Activated T-helper 1 cell treated with Interleukin-2 at 50 U/mL for 16 hours (primary cell): ENCODE measurements at regions not wholly inside any gene's neighbourhood (a gene's known extent, or its start where the extent isn't known, plus 50 kb on each side); places are given as distances from the start of the nearest gene placed in this dataset.
"Not testable (repeated sequence)": the region's sequence is repeated elsewhere in the genome, so short reads cannot be mapped to it uniquely, and the experiment has no call there.

ENCODE experiments used
- DNase-seq: peaks from one replicate; pipeline ENCODE4 v3.0.0-alpha.2; 2020; ENCODE audit warnings: low read depth

DNA sequence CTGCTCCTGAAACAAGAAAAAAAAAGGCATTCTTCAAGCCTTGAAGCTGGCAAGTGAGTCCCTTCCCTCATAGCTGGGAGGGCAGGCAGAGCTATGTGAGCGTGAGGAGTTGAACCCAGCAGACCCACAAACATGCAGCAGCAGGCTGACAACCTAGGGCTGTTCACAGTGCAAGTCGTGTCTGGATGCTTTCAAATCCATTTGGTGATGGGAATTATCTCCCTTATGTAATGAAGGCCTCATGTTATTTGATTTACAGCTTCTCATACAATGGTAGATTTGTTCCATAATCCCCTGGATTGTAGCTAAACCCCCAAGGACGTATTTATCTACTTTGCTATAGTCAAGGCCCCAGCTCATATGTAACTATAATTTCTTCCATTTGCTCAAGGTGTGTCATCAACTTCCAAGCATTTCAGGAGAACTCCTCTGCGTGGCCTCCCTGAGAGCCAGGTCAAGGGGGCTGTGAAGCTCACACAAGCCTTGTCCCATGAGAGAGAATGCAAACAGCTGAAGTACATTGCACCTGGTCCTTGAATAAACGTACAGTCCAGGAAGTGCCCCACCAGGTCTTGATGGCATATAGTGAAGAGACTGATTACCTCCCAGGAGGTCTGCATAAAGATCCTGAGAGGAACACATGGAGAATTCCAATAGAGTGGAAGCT lies 124.8 kb upstream of the SLC1A3 start:
- DNase-seq = no peak

DNA sequence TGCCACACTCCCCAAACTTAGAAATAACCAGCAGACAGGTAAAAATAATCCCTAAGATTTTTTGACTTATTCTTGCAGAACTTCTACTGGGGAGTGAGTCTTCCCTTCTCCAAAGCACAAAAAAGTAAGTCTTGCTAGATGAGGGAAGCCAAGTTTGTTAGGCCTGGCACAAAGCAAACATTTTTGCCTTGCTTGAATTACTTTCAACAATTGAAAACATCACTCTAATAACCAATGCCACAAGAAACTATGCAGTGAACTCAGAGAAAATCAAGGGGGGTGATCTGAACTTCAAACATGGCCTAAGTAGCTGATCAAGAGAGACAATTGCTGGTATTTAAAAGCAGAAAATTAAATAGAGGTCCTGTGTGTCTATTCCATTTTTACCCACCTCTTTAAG lies 123.6 kb upstream of the SLC1A3 start:
- DNase-seq = no peak

DNA sequence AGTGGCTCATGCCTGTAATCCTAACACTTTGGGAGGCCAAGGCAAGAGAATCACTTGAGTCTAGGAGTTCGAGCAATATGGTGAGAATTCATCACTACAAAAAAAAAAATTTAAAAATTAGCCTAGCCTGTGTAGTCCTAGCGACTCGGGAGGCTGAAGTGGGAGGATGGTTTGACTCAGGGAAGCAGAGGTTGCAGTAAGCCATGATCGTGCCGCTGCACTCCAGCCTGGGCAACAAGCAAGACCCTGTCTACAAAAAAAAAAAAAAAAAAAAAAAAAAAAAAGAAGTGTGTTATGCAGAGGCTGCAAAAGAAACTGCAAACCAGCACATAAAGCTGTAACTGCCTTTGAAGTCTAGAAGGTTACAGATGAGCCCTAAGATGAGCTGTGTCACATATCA lies 116.9 kb upstream of the SLC1A3 start:
- no peak for DNase-seq

DNA sequence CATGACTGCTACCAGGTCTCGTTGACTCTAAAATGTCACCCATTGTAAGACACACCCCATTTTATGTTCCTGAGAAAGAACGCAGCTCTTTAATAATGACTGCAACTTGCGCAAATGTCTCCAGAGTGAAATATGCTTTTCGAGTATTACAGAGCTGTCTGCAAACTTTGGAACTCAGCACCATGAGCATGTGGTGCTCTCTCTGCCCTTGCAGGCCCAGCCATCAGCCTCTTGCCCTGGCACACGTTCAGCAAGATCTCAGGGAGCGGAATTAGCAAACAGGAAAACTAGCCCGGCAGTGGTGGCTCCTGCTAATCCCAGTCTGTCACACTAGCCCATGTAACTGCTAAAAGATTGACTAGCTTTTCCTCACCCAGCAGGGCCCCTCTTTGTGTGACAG lies 114.5 kb upstream of the SLC1A3 start:
- no peak for DNase-seq

DNA sequence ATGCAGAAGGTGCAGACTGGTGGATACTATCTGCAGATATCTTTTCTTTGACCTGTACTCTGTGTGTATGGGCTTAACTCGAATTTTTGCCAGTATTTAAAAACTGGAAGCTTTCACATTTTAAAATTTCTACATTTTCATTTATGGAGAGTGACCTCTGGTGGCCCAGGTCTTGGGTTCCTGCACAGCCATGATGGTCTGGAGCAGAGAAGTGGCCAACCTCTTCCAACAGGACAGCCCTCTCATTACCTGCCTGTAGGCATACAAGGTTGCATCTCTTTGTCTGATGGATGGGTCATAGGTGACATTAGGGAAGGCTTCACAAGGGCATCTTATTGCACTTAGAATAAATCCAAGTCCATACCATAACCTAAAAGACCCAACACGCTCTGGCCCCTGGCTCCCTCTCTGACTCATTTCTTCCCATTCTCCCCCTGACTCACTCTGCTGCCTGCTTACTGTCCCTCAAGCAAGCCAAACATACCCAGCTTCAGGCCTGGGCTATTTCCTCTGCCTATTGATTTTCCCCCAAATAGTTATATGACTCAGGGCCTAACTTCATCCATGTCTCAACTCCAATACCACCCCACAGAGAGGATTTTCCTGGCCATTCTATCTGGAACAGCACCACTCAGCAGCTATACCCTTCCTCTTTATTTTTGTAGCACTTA lies 113.3 kb upstream of the SLC1A3 start:
- DNase-seq = no peak

DNA sequence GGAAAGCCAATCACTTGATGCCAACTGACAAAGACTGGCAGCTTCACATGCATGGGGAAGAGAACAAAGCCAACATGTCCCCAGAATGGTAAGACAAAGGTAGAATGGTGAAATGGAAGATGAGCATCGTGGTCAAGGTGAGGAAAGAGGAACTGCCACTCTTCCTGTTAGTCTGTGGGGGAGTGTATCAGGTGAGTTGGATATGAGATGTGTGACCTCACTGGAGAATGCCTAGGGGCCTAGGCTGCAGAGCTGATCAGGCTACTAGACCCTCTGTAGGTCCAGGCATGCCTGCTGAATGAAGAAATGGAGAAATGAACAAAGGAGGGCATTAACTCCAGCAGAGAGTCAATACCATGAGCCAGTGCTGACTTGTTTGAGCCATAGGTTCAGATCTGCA lies 112.4 kb upstream of the SLC1A3 start:
- no peak for DNase-seq

DNA sequence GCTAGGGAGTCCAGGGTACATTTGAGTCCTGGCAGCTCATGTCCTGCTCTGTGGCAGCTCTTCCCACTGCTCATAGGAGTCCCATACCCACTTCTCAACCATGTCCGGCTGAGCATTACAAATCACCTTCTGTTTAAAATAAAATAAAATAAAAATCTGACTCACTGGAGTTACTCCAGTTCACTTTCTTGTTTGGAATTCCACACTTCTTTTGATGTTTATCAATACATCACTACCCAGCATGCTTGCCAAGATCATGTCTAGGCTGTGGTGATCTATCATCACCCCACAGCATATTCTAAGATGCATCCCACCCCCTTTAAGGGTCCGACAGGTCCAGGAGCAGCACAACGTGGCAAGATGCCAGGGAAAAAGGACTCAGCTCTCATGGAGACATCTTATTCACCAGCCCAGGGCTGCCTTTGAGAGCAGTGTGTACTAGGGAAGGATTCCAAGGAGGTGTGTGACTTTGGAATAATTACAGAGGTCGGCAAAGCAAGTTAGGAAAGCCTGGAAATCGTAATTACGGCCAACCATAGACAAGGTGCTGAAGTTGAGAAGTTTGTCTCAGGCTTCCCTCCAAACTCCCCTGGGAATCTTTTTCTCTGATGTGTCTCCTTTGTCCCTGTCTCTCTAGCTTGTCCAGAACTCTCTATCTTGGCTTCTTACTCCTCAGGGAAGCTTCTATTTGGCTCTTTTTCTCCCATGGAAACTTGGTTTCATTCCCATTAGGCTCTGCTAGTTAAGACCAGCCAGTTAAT lies 111.4 kb upstream of the SLC1A3 start:
- no peak for DNase-seq

DNA sequence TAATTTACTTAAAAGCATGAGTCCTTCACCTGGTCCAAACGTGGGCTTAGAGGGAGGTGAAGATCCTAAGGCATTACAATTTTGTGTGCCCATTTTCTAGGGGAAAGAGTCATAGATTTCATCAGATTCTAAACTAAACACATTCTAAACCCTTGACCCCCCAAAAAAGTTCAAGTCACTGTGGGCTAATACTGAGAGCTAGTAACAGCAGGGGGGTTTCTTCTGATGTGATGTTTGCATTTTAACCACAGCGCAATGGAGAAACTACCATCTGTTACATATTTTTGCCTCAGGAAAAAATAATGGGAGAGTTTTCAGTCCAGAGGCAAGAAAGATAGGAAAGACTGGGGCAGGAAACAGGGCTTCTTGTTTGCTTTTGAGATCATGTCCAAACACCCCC lies 110.8 kb upstream of the SLC1A3 start:
- DNase-seq = no peak

DNA sequence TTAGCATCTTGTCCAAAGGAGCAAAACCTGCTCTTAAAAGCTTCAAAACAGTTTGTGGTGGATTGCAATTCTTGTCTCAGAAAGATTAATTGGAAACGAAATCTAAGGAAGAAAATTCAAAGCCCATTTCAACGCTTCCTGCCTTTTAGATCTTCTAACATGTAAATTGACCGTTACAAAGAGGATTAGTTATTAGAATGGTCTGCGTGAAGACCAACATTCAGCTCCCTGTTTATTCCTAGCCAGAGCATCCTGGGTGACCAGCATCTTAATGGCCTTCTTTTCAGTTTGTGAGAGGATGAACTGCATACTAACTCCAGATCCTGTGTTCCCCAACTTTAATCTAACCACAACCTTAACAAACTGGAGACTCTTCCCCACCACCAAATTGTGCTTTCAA lies 109.9 kb upstream of the SLC1A3 start:
- no peak for DNase-seq

DNA sequence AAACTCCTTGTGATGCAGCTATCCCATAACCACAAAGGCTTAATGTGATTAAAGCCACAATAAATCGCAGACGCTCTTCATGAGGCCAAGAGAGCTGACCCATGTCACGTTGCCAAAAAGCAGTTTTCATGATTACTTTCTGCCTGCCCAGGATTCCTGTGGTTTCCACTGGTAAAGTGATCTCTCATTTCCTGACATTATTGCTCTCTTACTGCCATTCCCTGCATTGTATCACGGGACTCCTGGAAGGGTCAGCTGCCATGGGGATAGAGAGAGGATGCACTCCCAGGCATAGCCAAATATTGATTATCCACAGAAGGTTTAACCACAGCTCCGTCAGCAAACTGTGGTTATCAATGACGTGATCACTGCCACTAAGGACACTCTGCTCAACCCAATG lies 103.8 kb upstream of the SLC1A3 start:
- DNase-seq = no peak

DNA sequence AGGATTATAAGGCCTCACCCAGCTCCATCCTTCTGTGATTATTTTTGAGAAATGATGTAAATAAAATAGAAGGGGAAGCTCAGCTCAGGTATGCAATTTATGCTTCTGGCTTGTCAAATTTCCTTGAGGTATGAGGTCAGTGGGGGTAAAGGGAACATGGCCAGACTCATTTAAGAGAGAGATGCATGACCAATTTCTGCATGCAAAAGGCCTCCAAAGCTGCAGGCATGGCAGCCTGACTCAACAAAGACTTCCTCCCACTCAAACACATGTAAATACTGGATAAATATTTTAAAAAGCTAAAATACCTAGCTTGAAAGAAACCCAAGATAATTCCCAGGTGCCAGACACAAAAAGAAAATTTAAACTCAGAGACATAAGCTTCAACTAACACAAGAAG lies 101.4 kb upstream of the SLC1A3 start:
- no peak for DNase-seq

DNA sequence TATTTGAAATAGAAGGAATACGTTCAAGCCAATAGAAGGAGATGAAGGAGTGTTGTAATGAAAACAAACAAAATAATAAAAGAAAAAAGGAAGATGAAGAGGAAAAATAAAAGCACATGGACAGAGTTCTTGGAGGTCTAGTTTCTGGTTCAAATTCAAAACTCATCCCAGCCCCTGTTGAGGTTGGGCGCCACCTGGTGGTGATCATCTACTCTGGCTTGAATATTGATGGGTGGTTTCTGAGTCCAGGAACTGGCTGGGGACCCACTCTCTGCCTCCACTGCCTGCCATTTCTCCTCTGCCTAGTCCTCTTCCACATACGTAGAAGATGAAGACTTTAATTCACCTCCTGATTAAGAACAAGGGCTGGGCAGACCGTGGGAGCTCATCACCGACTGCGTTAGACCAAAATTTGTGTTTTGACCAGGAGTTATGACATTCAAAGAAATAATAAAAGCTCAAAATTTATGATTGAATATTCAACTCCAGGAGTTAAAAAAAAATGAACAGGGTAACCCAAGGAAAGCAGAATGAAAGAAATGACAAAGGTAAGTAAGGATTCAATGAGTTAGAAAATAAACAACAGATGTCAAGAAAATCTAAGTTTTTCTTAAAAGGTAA lies 99.0 kb upstream of the SLC1A3 start:
- peak; percentile 39 for DNase-seq

DNA sequence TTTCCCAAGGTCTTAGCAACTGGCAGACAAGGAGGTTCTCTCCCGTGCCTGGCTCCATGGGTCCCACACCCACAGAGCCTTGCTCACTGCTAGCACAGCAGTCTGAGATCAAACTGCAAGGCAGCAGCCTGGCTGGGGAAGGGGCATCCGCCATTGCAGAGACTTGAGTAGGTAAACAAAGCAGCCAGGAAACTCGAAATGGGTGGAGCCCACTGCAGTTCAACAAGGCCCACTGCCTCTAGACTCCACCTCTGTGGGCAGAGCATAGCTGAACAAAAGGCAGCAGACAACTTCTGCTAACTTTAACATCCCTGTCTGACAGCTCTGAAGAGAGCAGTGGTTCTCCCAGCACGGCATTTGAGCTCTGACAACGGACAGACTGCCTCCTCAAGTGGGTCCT lies 98.1 kb upstream of the SLC1A3 start:
- not testable (repeated sequence) for DNase-seq

DNA sequence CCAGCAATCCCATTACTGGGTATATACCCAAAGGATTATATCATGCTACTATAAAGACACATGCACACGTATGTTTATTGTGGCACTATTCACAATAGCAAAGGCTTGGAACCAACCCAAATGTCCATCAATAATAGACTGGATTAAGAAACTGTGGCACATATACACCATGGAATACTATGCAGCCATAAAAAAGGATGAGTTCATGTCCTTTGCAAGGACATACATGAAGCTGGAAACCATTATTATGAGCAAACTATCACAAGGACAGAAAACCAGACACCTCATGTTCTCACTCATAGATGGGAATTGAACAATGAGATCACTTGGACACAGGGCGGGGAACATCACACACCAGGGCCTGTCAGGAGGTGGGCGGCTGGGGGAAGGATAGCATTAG lies 92.8 kb upstream of the SLC1A3 start:
- DNase-seq = not testable (repeated sequence)

DNA sequence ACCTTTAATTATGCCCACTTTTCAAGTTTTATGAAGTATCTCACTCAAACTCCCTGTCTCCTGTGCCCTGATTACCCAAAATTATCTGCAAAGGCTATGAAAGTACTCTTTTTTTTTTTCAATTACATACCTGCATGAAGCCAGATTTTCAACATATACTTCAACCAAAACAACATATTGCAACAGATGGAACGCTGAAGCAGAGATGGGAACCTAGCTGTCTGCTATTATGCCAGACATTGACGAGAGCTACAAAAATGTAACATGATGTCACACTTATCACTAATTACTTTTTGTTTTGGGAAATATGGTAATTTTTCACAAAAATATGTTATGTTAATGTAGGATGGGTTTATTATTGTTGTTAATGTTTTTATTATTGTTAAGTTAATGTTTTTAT lies 86.5 kb upstream of the SLC1A3 start:
- DNase-seq = no peak

DNA sequence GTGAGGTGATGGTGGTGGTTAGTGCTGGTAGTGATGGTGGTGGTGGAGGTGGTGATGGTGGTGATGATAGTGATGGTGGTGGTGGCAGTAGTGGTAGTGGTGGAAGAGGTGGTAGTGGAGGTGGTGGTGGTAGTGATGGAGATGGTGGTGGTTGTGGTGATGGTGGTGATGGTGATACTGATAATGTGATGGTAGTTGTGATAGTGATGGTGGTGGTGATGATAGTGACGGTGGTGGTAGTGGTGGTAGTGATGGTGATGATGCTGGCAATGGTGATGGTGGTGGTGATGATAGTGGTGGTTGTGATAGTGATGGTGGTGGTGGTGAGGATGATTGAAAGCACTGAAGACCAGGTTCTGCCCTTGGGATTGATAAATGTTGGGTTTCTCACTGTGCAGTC lies 85.2 kb upstream of the SLC1A3 start:
- no peak for DNase-seq

DNA sequence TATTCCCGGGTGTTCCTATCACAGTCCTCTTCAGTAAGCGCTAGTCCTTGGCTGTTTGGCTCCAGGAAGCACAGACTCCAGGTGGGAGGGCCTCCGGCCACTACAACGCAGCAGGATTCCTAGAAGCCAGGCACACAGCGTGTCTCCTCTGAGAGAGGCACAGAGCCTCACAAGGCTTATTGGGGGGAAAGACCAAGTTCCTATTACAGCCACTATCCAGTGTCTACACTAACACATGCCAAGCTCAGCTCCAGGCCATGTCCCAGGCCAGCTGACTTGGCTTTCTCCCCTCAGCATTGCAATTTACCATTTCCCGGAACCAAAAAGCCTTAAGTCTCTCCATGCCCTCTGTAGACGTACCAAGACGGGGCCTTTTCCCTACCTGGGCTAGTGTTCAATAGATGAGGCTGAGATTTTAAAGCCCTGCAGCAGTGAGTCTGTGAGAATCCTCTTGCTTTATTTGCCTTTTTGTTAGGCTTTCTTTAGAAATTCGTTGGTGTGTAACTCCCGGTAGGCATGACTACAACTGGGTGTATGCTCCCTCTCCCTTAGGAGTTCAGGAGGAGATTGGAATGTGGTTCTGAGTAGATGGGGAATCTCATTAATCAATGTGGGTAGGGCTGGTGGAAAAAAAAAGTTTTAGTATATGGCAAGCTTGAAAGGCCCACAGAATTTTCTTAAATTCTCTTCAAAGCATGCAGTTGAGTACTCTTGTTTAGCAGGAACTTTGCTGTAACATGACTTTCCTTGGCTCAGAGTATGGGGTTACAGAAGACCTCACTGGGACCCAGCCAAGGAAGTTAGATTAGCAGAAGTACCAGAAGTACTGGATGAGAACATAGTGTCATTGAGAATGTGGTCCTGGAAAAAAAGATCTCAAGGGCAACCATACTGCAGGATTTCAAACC lies 84.3 kb upstream of the SLC1A3 start:
- DNase-seq = no peak

DNA sequence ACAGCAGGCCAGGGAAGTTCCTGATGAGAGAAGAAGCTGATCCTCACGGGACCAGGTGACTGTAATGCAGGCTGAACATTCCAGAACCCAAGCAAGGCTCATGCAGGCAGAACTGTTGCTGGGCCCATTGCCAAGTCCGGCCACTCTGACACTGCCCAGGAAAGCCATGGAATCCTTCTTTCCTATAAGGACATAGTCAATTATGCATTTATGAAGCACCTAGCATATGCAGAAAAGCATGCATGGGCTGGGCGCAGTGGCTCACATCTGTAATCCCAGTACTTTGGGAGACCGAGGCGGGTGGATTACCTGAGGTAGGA lies 83.7 kb upstream of the SLC1A3 start:
- DNase-seq = no peak

DNA sequence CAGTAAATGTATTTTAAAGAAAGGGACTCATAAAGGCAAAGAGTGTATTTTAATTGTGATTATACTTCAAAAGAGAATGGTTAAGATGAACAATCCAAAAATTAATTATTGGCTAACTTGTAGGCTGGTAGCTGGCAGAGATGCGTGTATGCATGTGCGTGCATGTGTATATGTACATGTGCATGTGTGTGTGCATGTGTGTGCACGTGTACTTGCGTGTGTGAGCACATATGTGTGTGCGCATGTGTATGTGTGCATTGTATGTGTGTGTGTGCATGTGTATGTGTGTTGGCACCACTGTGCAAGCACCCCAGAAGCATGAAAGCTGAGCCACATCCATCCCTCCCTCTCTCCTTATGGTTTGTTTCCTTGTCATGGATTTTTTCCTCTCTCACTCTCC lies 83.0 kb upstream of the SLC1A3 start:
- DNase-seq = no peak

DNA sequence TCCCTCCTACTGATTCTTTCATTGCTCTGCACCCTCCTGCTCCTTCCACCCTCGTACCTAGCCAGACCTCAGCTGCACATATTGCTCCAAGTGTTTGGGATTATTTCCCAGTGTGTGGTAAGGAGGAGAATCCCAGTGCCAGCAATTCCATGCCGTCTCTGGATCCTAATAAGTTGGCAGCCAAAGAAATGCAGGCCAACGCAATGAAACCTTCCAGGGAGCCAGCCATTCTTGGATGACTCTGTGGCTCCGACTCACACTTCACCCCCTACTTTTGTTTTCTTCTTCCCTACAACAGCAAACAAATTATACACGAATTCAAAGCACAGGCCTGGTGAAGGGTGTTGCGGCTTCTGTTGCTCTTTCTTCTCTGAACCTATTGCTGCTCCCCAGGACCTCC lies 82.5 kb upstream of the SLC1A3 start:
- DNase-seq = no peak

DNA sequence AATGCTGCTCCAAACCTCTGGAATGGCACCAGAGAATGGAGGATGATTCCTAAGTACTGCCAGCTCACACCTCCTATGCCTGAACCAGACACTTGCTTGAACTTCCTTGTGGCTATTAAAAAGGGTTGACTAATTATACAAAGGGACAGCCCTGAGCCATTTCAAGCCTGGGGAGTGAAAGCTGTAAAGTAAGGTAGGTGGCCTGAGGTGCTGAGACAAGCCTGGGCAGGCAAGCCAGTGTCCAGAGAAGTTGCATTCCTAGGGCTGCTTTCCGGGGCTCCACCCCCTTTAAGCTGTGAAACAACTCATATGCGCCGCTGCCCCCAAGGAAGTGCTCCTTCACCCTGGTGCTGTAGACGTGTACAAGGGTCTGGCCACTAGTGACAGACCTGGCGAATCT lies 79.9 kb upstream of the SLC1A3 start:
- DNase-seq = no peak

DNA sequence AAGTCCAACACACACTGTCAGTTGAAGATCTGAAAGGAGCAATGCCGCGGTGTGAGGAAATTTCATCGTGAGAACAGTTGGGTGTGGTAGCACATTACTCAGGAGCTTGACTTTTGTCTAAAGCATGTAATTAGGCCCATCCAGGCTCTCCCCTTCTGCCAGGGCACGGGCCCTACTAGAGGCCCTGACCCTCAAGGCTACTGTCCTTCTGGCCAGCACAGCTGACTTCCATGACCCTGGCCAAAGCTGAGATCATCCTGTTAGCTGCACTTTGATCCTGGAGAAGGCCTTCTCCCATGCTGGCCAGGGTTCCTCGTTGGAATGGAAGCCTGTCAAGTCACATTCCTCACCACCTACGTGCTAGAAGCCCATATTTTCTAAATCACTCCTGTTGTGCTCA lies 77.8 kb upstream of the SLC1A3 start:
- DNase-seq = no peak
